ENCODE measurements at regions not wholly inside any gene's neighbourhood (a gene's known extent, or its start where the extent isn't known, plus 50 kb on each side); places are given as distances from the start of the nearest gene placed in this dataset.

DNA sequence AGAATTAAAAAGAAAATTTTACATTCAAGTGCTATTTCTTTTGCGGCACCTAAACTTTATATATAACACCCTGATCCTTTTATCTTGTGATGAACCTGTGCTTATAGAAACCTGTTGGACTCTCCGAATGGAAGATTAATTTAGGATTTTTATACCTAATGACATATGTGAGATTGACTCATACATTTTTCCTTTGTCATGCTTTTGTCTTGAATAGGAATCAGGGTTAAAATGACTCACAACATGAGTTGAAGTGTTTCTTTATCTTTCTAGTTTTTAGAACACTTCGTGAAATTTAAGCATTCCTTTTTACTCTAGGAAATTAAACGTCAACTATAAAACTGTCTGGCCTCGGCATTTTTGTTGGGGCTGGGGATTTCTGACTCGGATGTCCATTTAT, 378.9 kb downstream of the PCDH20 start:
- Histone ChIP-seq H3K36me3 (no peaks in the 10 kb centered on the region), H3K4me3 (no peak overlapping the region), H3K27me3 (no peaks in the 10 kb centered on the region), H3K27ac (no peak overlapping the region), H3K4me1 (no peaks in the 10 kb centered on the region), H3K9me3 (no peaks in the 10 kb centered on the region)
- DNase-seq (ENCODE audit: extremely low spot score in 2 of 2) = no peak
- TF ChIP-seq POLR2A (IDR thresholded peaks at IDR 0.05) (no peak), POLR2AphosphoS5 (IDR thresholded peaks at IDR 0.05; ENCODE audit: insufficient read depth in 1 of 2, low read depth in 1 of 2) (no peak), CTCF (IDR thresholded peaks at IDR 0.05) (no peak)
- intact Hi-C loops (cut with DNase I) = no loop called here

GRCh38 chr13:61030445-61030844, 385.2 kb downstream of the PCDH20 start:
- H3K4me1 ChIP-seq = no peaks in the 10 kb centered on the region
- H3K36me3 ChIP-seq = no peaks in the 10 kb centered on the region
- TF ChIP-seq POLR2AphosphoS5 (IDR thresholded peaks at IDR 0.05; ENCODE audit: insufficient read depth in 1 of 2, low read depth in 1 of 2) (no peak), CTCF (IDR thresholded peaks at IDR 0.05) (no peak), POLR2A (IDR thresholded peaks at IDR 0.05) (no peak)
- DNase-seq (ENCODE audit: extremely low spot score in 2 of 2) = no peak
- H3K9me3 ChIP-seq = no peaks in the 10 kb centered on the region
- H3K27ac ChIP-seq = no peak overlapping the region
- intact Hi-C loops (cut with DNase I) = no loop called here
- no peak overlapping the region for H3K4me3 ChIP-seq
- no peaks in the 10 kb centered on the region for H3K27me3 ChIP-seq

- H3K4me1 ChIP-seq = no peaks in the 10 kb centered on the region
- H3K36me3 ChIP-seq = no peaks in the 10 kb centered on the region
- no peak overlapping the region for H3K27ac ChIP-seq
- H3K27me3 ChIP-seq = no peaks in the 10 kb centered on the region
- DNase-seq (ENCODE audit: extremely low spot score in 2 of 2) = no peak
- TF ChIP-seq POLR2A (IDR thresholded peaks at IDR 0.05) (no peak), POLR2AphosphoS5 (IDR thresholded peaks at IDR 0.05; ENCODE audit: insufficient read depth in 1 of 2, low read depth in 1 of 2) (no peak), CTCF (IDR thresholded peaks at IDR 0.05) (no peak)
- no peaks in the 10 kb centered on the region for H3K9me3 ChIP-seq
- intact Hi-C loops (cut with DNase I) = no loop called here
- H3K4me3 ChIP-seq = no peak overlapping the region
Observed at GRCh38 chr13:61029064-61029463, 386.6 kb downstream of the PCDH20 start.

GRCh38 chr13:61024046-61024445, 391.6 kb downstream of the PCDH20 start:
- Histone ChIP-seq H3K4me1 (no peaks in the 10 kb centered on the region), H3K36me3 (no peaks in the 10 kb centered on the region), H3K27me3 (no peaks in the 10 kb centered on the region), H3K27ac (no peak overlapping the region), H3K9me3 (no peaks in the 10 kb centered on the region), H3K4me3 (no peak overlapping the region)
- DNase-seq (ENCODE audit: extremely low spot score in 2 of 2) = no peak
- intact Hi-C loops (cut with DNase I) = no loop called here
- no peak for TF ChIP-seq POLR2A (IDR thresholded peaks at IDR 0.05)
- no peak for TF ChIP-seq CTCF (IDR thresholded peaks at IDR 0.05)
- TF ChIP-seq POLR2AphosphoS5 (IDR thresholded peaks at IDR 0.05; ENCODE audit: insufficient read depth in 1 of 2, low read depth in 1 of 2) = no peak

- Histone ChIP-seq H3K4me3 (no peak overlapping the region), H3K27me3 (no peaks in the 10 kb centered on the region), H3K4me1 (no peaks in the 10 kb centered on the region), H3K9me3 (no peaks in the 10 kb centered on the region), H3K27ac (no peak overlapping the region), H3K36me3 (no peaks in the 10 kb centered on the region)
- DNase-seq (ENCODE audit: extremely low spot score in 2 of 2) = no peak
- intact Hi-C loops (cut with DNase I) = no loop called here
- no peak for TF ChIP-seq POLR2A (IDR thresholded peaks at IDR 0.05)
- TF ChIP-seq CTCF (IDR thresholded peaks at IDR 0.05) = no peak
- no peak for TF ChIP-seq POLR2AphosphoS5 (IDR thresholded peaks at IDR 0.05; ENCODE audit: insufficient read depth in 1 of 2, low read depth in 1 of 2)
Observed at GRCh38 chr13:61021838-61022237, 393.8 kb downstream of the PCDH20 start.

Measured in vagina (tissue), 2 donors.